DMS53 (cell line): ENCODE measurements at regions not wholly inside any gene's neighbourhood (a gene's known extent, or its start where the extent isn't known, plus 50 kb on each side); places are given as distances from the start of the nearest gene placed in this dataset.
"Not testable (repeated sequence)": the region's sequence is repeated elsewhere in the genome, so short reads cannot be mapped to it uniquely, and the experiment has no call there.

Experiments
- DNase-seq: peaks from one replicate; lab custom pipeline; 2025; lab: John Stamatoyannopoulos, UW

DNA sequence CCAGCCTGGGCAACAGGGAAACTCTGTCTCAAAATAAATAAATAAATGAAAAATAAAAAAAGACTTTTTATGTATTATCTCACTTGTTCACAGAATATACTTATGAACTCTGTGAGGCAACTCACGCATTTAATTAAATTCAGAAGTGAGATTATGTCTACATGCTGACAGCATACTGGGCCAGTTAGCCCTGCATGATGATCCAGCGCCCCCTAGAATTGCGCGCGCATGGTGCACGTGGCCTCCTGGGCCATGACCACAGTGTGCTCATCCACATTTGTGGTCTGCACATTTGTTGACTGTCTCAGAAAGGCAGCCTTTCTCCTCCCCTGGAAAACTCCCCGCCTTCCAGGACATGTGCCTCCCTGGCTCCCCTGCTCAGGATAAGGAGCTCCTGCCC is 64.8 kb upstream of the METTL9 start:
- peak; percentile 28 for DNase-seq

- DNase-seq, result not testable (repeated sequence)
Observed at GRCh38 chr16:21535201-21535600, 64.2 kb upstream of the METTL9 start.

- DNase-seq, result not testable (repeated sequence)
Observed at GRCh38 chr16:21536740-21537139, 62.6 kb upstream of the METTL9 start.

- not testable (repeated sequence) for DNase-seq
Observed at GRCh38 chr16:21537598-21537997, 61.8 kb upstream of the METTL9 start.

DNA sequence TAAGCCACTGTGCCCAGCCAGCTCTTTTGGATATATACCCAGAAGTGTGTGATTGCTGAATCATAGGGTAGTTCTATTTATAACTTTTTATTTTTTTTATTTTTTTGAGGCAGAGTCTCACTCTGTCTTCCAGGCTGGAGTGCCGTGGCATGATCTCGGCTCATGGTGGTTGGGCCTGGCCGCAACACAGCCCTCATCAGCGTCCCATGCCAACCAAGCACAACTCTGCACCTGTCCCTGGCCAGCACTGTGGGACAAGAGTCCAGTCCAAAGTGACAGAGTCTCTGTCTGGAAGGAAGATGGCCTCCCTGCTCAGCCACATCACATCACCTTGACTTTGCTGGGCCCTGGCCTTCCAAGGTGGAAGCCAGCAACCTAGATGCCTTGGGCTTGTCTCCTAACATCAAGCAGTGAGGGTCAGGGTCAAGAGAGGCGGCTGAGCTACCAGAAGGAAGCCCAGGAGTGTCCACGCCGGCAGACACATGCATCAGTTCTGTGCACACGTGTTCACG is 60.2 kb upstream of the METTL9 start:
- DNase-seq, result not testable (repeated sequence)

- not testable (repeated sequence) for DNase-seq
Observed at GRCh38 chr16:21540770-21541433, 58.5 kb upstream of the METTL9 start.

- not testable (repeated sequence) for DNase-seq
Observed at GRCh38 chr16:21541611-21542051, 57.7 kb upstream of the METTL9 start.

- DNase-seq, result not testable (repeated sequence)
Observed at GRCh38 chr16:21542075-21542474, 57.3 kb upstream of the METTL9 start.

DNA sequence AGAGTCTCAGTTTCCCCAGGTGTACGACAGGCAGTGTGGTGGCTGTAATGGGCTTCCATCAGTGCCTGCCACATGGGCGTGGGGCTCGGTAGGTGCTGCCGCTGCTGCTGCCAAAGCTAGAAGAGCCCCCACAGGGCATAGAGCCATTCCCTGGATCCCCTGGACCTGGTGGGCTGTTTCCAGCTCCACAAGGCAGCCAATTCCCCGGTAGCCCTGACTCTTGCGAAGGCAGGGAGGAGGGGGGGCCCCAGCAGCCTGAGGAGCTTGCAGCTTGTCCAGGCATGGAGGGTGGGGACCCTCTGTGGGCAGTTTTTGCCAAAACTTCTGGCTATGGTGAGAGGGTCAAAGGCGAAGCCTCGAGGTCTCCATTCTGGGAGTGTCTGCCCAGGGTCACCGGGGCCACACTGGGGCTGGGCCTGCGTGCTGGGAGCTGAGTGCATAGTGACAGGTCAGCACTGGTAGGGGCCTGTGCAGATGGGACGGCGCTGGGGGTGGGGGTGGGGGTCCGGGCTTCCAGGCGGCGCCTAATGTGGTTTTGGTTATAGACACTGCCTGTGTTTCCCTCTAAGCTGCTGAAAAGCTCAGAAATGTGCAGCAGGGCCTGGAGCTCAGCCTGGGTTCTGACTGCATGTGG is 56.8 kb upstream of the METTL9 start:
- not testable (repeated sequence) for DNase-seq

DNA sequence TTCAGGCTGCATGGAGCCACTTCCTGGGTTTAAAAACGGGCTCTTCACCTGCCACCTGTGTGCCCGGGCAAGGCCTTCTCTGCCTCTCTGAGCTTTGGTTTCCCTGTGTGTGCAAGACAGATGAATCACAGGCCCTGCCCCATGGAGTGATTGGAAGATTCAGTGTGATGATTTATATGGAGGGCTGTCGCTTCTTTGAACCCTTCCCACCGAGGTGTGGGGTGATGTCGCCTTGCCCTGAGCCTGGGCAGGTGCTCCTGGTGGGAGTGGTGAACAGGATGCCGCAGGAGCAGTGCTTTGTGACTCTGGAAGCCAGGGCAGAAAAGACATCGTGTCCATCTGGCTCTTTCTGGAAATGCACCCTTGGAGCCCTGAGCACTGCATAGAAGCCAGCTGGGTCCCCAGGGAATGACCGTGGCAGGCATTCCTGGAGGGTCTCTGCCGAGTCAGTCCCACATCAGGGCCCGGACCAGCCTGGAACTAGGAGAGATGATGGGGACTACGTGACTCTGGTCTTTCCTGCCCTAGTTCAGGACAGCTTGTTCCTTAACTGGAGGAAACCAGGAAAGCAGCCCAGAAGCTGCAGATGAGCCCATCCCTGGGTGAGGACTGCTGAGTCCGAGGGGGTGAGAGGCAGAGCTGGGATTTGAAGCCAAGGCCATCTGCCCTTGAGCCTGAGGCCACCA is 56.1 kb upstream of the METTL9 start:
- DNase-seq, result peak; percentile 22

DNA sequence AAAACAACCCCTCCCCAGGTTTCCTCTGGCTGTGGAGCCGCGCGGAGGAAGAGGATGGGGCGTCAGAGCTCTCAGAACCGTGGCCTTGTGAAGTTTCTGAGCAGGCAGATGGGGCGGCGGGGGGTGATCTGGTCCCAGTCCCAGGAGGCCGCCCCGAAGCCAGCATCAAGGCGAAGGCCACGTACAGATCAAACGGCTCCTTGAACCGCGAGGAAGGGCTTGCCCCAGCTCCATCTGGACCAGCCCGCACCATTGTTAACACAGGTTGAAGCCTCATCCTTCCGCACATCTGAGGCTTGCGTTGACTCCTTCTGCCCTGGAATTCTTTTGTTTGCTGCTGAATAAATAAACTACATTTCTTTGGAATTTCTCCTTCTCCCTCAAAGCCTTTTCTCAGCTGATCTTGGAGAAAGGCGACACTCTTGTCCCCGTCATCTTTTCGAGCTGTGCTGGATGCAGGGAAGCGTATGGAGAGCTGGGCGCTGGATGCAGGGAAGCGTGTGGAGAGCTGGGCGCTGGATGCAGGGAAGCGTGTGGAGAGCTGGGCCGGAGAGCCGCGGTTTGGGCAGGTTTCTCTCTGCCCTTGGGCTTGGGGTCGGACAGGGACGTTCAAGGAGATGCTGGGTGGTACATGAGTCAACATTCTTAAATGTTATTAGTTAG is 53.6 kb upstream of the METTL9 start:
- DNase-seq, result not testable (repeated sequence)

GRCh38 chr16:21549396-21549795 is 50.0 kb upstream of the METTL9 start:
- not testable (repeated sequence) for DNase-seq
